LNCaP clone FGC (cell line): ENCODE measurements at regions not wholly inside any gene's neighbourhood (a gene's known extent, or its start where the extent isn't known, plus 50 kb on each side); places are given as distances from the start of the nearest gene placed in this dataset.

Source experiments
- DNase-seq: peaks from one replicate; pipeline ENCODE4 v3.0.0-alpha.2; 2011; ENCODE audit warnings: low read depth
- H3K4me3 ChIP-seq: 2 replicates; pipeline ENCODE4 v1.5.1; 2011; ENCODE audit warnings: mild to moderate bottlenecking, low read depth, low read length, control low read depth
- TF ChIP-seq, protein P1 (sequence below): IDR thresholded peaks from 2 replicates; pipeline ENCODE4 v1.5.1; 2012; ENCODE audit warnings: mild to moderate bottlenecking; ENCODE audit not compliant: control insufficient read depth, insufficient read depth; ENCODE audit errors: extremely low read depth

DNA sequence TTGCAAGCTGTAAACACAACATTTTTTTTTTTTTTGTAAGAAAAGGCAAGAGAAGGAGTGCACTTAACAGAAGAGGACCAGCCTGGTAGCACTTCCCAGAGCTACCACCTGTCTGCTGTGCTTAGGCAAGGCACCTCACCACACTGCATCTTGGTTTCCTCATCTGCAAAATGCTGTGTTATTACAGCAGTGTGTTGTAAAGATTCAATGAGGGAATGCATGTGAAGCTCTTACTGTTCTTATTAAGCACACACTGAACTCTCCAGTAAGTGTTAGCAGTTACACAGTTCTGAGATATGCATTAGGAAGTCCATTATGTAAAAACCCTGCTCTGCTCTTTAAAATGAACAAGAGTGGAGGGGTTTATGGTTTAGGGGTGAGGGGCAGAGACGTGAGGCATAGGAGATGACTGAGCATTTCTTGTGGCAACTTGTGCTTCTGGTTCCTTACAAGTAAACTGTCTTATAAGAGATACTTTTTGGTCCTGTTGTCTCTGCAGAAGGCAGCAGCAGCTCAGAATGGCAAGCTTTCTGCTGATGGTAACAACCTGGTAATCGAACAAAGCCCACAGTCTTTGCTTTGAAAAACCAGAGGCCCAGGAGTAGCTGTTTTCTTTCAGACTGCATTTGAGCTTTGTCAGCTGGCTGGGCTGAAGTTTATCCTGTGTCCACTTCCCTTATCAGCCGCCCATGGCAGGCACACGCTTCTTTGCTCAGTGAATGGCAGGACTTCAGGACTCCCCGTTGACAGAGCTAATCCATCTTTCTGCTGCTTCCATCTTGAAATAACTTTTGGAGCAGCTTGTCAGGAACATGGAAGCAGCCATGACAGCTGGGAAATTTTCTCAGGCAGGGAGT lies 98.8 kb upstream of the BMPER start:
- no peak for DNase-seq
- H3K4me3 ChIP-seq, result no peak overlapping the region
- TF ChIP-seq, protein P1, sequence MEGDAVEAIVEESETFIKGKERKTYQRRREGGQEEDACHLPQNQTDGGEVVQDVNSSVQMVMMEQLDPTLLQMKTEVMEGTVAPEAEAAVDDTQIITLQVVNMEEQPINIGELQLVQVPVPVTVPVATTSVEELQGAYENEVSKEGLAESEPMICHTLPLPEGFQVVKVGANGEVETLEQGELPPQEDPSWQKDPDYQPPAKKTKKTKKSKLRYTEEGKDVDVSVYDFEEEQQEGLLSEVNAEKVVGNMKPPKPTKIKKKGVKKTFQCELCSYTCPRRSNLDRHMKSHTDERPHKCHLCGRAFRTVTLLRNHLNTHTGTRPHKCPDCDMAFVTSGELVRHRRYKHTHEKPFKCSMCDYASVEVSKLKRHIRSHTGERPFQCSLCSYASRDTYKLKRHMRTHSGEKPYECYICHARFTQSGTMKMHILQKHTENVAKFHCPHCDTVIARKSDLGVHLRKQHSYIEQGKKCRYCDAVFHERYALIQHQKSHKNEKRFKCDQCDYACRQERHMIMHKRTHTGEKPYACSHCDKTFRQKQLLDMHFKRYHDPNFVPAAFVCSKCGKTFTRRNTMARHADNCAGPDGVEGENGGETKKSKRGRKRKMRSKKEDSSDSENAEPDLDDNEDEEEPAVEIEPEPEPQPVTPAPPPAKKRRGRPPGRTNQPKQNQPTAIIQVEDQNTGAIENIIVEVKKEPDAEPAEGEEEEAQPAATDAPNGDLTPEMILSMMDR, result no peak

DNA sequence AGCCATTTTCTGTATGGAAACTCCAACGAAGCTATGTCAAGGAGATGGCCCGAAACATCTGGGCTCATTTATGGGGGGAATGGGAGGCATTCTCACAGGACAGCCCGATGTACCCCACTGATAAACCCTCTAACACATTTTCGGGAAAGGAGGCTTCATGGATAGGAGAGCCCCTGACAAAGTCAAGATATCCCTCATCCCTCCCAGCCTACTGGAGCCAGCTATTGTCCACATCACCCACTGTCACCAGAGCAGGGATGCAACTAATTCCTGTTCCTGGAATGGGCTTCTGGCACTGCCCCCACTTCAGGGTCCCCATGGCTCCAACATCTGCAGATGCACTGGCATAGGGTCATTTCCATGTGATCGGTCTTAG lies 98.2 kb upstream of the BMPER start:
- TF ChIP-seq, protein P1, result no peak

GRCh38 chr7:33807779-33808482 lies 97.4 kb upstream of the BMPER start:
- TF ChIP-seq, protein P1, result peak; percentile 73
- H3K4me3 ChIP-seq, result no peak overlapping the region
- no peak for DNase-seq

More for the DNA sequence above, 98.2 kb upstream of the BMPER start:
- DNase-seq, result no peak
- H3K4me3 ChIP-seq, result no peak overlapping the region

GRCh38 chr7:33809228-33809627 lies 96.1 kb upstream of the BMPER start:
- TF ChIP-seq, protein P1, result no peak
- DNase-seq, result no peak
- H3K4me3 ChIP-seq, result no peak overlapping the region

DNA sequence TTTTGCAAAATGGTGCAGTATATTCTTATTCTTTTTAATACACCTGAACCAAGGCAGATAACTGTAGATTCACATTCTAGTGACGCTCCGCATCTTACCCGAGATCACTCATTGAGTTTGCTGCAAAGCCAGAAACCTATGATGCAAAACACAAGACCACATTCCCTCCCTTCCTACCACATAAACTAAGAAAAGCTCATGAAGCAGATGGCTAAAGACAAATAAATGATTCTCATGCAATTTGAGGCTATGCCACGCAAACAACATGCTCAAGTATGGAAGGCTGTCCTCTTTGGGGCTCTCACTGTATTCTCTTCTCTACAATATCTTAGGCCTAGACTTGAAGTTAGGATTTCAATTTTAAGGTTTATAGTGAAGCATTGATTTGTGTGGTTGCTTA lies 95.0 kb upstream of the BMPER start:
- TF ChIP-seq, protein P1, result no peak
- DNase-seq, result no peak
- H3K4me3 ChIP-seq, result no peak overlapping the region

DNA sequence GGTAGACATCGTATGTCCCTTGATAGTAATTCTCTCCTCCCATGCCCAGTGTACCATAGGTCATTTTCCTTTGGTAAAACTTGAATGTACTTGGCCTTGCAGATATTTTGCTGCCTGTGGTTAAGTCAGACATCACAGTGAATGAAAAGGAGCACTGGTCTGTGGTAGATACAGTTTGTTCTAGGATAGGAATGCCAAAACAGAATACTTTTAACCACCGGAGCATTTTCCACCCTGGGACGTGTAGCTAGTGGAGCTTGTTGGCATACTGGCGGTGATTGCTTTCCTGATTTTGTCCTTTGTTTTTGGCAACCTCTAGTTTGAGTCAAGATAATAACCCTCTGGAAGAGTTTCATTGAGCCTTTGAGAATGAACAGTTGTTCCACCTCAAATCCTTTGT lies 92.0 kb upstream of the BMPER start:
- no peak overlapping the region for H3K4me3 ChIP-seq
- no peak for DNase-seq
- TF ChIP-seq, protein P1, result no peak

GRCh38 chr7:33814400-33814799 lies 90.9 kb upstream of the BMPER start:
- no peak overlapping the region for H3K4me3 ChIP-seq
- TF ChIP-seq, protein P1, result no peak
- no peak for DNase-seq
